GM21723 (cell line): ENCODE measurements at regions not wholly inside any gene's neighbourhood (a gene's known extent, or its start where the extent isn't known, plus 50 kb on each side); places are given as distances from the start of the nearest gene placed in this dataset.
A peak's percentile ranks its signal among the peaks of the same experiment; 100 is the strongest.

Experiments used
- ATAC-seq: cut with Tn5 transposase; IDR thresholded peaks from one replicate; pipeline ENCODE4 v1.9.1; 2021; ENCODE audit warnings: mild to moderate bottlenecking, moderate library complexity; ENCODE audit not compliant: unreplicated experiment

DNA sequence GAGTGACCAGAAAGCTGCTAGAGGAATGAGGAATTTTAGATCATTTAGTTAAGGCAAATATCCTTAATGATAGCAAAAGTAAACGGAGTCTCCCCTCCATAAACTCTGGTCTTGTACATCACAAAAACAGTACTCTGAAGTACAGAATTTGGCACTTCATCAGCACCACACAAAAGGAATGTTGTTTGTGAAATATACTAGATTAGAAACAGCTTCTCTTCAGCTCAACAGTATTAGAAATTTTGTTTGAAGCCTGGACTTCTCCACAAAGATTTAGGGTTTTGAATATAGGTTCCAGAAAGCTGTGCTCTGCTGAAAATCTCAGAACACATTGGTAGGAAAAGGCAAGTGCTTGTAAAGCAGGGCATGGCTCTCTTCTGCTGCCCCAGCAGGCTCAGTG, 135.1 kb upstream of the PTGFR start:
- no peak for ATAC-seq

DNA sequence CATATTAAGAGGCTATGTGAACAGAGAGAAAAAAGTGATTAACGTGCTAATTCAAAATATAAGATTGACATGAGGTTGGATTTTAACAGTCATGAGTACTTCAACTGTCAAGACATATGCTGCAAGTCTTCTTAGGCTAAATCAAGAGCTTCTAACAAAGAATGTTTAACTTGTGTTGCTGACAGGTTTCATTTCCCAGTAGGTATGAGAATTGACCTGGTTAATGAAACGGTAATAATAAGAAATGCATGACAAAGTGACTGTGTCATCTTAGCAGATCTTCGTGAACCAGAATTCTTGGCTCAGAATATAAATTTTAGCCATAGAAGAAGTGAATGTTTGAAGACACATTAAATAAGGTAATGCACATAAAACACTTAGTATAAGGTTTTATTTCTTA, 132.6 kb upstream of the PTGFR start:
- no peak for ATAC-seq

DNA sequence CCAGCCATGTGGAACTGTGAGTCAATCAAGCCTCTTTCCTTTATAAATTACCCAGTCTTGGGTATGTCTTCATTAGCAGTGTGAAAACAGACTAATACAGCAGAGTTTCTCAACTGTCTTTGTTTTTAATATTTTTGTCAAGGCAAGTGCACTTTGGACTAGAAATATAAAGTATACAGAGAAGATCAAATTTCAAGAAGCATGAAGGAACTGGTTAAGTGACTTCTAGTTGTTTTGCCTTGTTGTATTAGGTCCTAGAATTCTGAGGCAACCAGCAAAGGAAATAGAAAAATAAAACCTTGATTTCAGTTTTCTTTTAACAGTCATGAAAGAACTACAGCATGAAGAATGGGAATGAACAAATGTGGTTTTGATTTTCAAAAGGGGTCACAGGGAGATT, 131.1 kb upstream of the PTGFR start:
- no peak for ATAC-seq

DNA sequence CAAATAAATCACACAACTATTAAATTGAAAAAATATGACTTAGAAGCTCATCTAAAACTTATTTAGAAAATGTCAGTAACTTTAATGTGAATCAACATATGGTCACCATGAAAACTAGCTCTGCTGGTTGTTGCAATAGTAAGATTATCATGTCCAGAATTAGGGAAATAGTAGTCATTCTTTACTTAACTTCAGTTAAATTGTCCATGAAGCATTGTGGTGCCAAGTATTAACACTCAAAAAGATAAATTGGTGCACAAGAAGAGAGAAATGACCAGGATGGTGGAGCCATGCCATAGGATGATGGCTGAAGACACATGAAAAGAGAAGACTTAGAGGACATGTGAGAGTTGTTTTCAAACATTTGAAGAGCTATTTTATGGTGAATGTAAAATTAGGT, 130.2 kb upstream of the PTGFR start:
- no peak for ATAC-seq

DNA sequence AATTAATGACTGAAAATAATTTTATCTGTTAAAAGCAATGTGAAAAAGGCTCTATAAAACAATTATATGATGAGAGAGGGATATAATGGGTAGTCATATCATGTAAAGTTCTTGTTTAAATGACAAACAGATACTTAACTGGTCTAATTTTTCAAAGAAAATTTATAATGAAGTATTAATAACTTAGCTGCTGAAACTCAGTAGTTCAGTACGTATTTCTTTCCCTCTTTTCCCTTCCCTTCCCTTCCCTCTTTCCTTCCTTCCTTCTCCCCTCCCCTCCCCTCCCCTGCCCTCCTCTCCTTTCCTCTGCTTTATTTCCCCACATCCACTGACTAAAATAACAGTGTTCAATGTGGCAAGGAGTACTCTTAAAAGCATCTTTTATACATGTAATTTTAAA, 123.1 kb upstream of the PTGFR start:
- no peak for ATAC-seq

DNA sequence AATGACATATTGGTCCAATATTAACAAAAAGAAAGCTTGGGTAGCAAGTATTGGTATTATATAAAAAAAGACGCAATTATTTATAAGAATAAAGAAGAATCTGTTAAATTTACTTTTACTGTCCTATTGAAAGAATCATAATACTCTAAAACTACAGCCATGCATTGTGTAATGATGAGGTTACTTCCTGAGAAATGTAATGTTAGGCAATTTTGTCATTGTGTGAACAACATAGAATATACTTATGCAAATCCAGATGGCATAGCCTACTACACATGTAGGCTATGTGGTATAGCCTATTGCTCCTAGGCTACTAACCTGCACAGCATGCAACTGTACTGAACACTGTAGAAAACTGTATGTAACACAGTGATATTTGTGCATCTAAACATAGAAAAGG, 121.2 kb upstream of the PTGFR start:
- ATAC-seq: no peak

DNA sequence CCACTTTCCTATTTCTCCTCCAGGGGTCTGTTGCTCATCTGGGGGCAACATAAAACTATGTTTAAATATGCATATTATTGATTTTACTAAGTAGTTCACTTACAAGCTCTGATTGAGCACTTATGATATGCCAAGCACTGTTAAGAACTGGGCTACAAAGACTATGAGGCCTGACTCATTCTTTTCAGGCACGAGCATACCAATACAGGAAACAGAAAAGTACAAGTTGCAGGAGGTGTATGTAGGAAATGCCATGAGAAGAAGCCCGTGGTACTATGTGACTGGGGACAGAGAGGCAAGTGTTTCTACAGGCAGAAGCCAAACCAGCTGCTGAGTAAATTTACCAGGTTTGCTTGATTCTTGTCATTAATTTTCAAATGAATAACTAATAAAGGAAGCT, 120.4 kb upstream of the PTGFR start:
- ATAC-seq: peak; percentile 83

DNA sequence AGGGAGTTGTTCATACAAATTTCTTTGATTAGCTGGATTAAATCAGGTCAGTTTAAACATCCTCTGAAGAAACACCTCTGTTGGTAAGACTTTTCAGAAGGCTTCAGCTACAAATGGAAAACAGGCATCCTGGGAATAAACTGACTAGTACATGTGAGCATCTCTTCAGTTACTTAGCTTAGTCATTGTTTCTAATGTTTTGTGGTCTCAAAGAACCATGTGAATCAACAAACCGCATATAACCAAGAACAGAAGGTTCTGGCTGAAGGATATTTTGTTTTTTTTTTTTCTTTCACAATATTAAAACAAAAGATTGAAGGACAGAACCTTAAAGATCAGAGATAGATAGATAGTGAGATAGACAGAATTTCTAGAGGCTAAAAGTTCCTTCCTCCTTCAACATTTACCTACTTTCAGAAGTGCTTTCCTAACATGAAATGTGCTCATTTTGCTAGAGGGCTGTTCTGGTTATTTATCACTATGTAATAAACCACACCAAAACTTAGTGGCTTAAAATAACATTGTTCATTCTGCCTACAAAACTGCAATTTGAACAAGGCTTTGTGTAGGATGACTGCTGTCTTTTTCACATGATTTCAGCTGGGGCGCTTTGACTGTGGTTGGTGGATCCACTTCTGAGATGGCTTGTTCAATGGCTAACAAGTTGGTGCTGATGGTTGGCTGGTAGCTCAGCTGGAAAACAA, 119.8 kb upstream of the PTGFR start:
- ATAC-seq: peak; percentile 61

DNA sequence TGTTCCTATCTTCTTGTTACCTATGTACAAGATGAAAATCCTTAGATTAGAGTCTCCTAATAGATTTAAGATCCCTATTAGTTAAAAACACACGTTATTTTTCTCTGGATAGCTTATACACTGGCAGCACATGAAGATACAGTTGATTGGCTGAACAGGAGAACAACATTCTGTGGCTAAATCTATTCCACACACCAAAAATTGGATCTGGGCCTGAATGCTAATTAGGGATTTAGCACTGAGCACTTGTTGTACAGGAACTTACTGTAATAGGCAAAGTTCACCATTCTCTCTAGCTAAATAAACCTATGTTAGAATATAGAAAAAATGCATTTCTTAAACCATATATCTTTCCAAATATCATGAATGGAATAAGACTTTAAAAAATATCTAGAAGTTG, 117.1 kb upstream of the PTGFR start:
- ATAC-seq: no peak

DNA sequence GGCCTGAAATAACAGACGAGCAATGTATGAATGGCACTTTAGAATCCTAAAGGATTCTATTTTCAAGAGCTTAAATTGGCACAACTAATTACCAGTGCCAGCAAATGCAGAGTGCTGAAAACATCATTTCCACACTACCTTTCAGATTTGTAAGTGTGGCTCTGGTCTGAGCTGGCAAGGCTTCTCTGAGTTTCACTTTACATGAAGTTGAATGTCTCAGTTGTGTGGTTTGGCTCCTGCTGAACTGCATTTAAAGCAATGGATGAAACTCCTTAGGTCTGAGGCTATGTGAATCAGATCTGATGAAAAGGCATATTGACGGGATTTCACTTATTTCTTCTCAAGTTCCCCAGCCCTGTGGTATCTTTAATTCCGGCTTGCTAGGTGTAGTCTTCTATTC, 114.8 kb upstream of the PTGFR start:
- no peak for ATAC-seq

DNA sequence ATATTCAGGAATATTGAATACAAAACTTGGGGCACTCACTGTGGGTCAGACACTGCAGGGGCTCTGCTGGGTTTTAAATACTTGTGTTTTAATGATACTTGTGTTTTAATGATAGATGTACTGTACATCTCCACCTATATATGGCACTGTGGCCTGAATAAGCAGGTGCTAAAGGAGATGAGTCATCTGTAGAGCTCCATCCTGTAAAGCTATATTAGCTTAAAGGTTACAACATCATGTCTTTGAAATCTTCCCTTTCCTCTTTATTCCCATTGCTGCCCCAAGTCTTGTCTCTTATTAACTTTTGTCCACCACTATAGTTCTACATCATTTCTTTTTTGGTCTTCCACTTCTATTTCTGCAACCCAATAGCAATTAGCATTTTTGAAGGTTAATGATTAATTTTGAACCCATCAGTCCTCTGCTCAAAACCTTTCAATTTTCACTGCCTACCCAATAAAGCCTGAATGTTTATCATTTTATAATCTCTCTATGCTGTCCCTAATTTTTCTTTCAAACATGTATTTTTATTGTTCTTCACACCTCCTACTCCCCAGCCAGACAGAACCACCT, 113.3 kb upstream of the PTGFR start:
- peak; percentile 75 for ATAC-seq

DNA sequence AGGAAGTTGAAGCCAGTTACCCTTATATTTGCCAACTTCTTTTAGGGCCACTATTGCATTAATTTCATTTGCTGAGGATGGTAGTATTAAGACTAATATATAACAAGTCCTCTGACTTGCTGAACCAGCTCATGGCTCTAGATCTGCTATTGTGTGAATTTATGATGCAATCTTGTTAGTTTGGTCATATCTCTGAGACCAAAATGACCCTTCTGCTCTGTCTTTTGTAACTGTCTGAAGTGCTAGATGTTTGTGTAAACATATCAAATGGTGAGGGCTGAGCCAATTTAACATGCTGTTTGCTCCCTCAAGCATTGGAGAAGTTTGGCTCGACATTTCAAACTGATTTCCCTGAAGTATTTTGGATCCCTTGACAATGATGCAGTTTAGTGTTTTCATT, 106.9 kb upstream of the PTGFR start:
- ATAC-seq: no peak

DNA sequence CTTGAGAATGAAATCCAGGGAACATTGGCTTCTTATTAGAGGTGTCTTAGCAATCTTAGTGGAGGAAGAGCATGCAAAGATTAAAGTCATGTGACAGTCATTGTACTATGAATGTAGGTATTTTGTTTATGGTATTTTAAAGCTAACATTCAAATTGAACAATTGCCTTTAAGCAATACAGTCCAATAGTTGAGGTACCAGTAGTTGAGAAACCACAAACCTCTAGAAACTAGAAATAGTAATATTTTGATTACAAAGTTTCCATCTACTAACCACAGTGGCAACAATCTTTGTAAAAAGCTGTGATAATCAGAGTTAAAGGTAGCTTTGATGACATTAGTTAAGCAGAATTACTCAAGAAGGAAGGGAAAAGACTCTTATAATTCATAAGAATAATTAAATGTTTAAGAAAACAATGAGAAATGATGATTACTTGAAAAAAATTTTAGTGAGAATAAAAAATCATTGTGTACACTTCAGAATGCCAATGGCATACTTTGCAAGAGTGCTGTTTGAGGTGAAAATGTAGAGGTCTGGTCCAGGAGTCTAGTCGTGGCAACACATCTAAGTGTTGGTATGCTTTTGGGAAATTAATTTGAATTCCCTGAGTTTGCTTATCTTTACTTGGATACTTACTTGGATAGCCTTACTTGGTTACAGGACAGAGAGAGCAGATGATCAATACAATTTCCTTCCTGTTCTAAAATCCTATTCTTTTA, 104.9 kb upstream of the PTGFR start:
- ATAC-seq: peak; percentile 83

DNA sequence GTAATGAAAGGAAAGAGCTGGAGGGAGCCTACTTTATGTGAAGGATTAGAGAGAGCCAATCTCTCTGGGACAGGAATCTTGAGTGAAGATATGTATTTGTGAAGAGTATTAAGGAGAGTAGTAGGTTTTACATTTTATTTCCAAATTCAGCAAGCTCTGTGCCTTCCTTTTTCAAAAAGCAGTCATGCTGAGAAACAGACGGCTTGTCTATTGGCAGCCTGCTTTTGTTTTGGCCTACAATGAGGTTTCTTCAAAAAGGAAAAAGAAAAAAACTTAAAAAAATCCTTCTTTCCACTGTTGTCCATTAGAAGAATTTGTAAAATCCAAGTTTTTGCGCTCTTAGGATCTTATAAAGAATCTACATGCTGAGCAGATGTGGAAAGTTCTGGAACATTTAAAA, 103.6 kb upstream of the PTGFR start:
- no peak for ATAC-seq

DNA sequence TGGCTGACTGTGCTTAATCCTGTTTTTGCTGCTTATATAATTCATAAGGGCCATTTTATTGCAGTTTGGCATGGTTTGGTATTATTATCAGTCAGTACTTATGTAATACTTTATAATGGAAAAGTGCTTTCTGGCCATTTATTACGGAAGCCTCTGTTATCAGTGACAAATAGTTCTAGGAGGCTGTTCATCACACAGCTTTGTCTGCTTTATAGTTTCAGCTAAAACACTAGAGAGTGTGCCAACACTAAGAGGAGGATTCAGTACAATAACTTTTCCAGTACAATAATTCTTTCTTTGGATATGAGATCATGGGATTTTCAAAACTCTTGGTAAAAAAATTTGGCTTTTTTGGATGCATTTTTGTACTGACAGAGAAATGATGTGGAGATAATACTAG, 102.9 kb upstream of the PTGFR start:
- ATAC-seq: no peak

DNA sequence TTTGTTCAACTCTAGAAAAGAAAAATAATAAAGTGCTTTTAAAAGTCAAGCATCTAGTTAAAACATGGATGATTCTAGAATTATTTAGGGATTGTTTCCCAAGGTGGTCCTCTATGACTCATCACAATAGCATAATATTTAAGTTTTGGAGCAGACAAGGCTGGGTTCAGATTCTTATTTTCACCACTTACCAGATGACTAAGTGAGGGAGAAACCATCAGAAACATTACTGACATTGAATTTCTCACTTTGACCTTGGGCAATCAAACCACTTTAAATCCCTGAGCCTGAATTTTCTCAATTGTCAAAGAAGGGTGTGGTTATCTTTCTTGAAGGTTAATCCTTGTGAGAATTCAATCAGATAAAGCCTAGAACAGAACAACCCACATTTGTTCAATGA, 102.5 kb upstream of the PTGFR start:
- ATAC-seq: no peak

DNA sequence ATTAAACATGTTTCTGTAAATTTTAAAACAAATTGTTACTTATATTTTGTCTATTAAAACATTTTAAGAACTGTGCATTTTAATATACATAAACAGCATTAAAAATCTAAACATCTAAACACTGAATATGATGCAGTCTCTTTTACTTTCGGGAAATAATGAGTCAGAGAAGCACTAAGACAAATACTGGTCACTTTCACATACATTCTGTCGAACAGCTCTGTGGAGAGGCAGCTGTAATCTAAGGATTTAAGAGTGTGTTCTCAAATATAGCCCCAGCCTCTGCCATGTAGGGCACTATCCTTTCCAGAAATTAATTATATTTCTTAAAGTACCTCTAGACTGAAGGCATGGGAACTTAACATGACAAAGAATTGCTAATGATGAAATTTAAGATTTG, 89.6 kb upstream of the PTGFR start:
- ATAC-seq: no peak

DNA sequence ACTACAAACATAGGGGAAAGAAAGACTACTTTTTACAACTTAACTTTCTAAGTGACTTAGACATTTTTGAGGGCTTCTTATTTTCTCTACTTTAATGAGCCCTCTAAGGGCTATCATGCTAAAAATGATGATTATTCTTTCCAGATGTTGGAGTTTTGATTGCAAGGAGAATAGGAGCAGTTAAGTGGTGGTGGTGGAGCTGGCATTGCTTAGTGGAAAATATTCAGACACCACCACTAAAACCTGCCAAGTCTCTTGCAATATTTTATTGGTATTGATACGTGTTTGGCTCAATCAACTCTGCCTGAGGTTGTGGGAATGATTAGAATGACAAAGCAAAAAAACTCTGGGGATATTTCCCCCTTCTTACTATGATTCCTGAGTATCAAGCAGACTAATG, 82.6 kb upstream of the PTGFR start:
- ATAC-seq: no peak

DNA sequence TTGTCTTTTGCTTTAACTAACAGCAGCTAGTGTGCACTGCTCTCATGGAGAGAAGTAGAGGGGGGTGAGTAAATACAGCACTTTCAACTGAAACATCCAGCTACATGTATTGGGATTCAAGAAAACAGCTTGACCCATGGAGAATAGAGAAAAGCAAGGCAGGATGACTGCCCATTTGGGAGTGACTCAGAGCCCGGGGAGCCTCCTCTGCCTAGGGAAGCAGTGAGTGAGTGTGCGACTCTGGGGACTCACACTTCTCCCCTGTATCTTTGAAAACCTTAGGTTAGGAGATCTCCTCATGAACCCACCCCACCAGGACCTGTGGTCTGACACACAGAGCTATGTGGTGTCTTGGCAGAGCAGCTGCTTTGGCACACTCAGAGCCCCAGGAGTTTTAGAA, 82.0 kb upstream of the PTGFR start:
- no peak for ATAC-seq

DNA sequence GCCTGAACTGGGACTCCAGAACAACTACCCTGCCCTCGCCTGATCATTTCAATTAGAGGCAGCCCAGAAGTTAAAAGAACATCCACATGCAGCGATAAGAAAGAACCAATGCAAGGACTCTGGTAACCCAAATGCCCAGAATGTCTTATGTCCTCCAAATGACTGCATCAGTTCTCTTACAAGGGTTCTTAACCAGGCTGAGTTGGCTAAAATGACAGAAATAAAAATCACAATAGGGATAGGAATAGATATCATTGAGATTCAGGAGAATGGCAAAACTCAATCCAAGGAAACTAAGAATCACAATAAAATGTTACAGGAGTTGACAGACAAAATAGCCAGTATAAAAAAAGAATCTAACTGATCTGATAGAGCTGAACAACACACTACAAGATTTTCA, 80.1 kb upstream of the PTGFR start:
- ATAC-seq: no peak

DNA sequence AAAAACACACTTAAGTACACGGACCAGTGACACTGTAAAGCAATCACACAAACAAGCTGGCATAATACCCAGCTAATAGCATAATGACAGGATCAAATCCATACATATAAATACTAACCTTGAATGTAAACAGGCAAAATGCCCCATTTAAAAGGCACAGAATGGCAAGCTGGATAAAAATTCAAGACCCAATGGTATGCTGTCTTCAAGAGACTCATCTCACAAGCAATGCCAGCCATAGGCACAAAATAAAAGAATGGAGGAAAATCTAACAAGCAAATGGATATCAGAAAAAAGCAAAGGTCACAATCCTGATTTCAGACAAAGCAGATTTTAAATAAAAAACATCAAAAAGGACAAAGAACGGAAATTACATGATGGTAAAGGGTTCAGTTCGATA, 79.1 kb upstream of the PTGFR start:
- ATAC-seq: no peak

DNA sequence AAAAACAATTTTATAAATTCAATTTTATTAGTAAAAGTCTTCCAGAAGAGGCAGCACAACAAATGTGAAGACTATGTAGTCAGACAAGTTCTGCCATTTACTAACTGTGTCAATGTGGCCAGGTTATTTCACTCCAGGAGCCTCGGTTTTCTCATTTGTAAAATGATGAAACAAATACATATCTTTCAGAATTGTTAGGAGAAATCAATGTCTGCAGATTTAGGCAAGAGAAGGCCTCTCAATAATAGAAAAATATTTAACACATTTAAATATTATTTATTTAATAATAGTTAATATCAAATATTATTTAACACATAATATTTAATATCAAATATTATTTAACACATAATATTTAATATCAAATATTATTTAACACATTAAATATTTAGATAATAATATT, 75.6 kb upstream of the PTGFR start:
- ATAC-seq: no peak

DNA sequence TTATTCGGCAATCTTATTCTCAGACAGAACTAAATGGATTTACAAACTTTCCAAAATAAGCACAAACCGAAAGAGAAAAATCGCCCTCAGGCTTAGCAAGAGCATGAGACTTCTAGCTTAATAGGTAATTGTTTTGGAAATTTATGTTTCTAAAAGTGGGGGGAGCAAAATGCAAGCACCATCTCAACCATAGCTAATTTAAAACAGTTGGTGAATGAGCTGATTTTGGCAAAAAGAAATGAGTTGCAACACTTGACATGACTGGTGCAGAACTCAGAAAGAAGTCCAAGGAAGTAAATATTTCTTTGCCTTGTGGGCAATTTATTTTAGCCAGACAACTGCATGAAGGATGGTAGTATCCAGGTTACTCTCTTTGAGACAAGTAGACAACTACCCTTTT, 71.5 kb upstream of the PTGFR start:
- ATAC-seq: no peak
